ENCODE measurements at regions not wholly inside any gene's neighbourhood (a gene's known extent, or its start where the extent isn't known, plus 50 kb on each side); places are given as distances from the start of the nearest gene placed in this dataset.
A peak's percentile ranks its signal among the peaks of the same experiment; 100 is the strongest.

- peak; percentile 18 for TF ChIP-seq CTCF (conservative IDR thresholded peaks at IDR 0.05)
- TF ChIP-seq ZFX (IDR thresholded peaks at IDR 0.05) = no peak
Measured at GRCh38 chr5:1673042-1673677, 126.5 kb downstream of the MRPL36 start.
